GM12873 (cell line): ENCODE measurements at regions not wholly inside any gene's neighbourhood (a gene's known extent, or its start where the extent isn't known, plus 50 kb on each side); places are given as distances from the start of the nearest gene placed in this dataset.

Experiments
- CTCF ChIP-seq: IDR thresholded peaks from 2 replicates; pipeline ENCODE4 v1.5.1; 2012; ENCODE audit warnings: low read depth, mild to moderate bottlenecking, moderate library complexity, low read length, control low read depth; ENCODE audit not compliant: insufficient read depth; ENCODE audit errors: missing control alignments

- no peak for TF ChIP-seq CTCF
Observed at GRCh38 chr7:106165337-106165736, 53.2 kb upstream of the SYPL1 start.

- TF ChIP-seq CTCF: no peak
Observed at GRCh38 chr7:106163257-106163656, 51.1 kb upstream of the SYPL1 start.
